ENCODE measurements at regions not wholly inside any gene's neighbourhood (a gene's known extent, or its start where the extent isn't known, plus 50 kb on each side); places are given as distances from the start of the nearest gene placed in this dataset.
"Not testable (repeated sequence)": the region's sequence is repeated elsewhere in the genome, so short reads cannot be mapped to it uniquely, and the experiment has no call there.

DNA sequence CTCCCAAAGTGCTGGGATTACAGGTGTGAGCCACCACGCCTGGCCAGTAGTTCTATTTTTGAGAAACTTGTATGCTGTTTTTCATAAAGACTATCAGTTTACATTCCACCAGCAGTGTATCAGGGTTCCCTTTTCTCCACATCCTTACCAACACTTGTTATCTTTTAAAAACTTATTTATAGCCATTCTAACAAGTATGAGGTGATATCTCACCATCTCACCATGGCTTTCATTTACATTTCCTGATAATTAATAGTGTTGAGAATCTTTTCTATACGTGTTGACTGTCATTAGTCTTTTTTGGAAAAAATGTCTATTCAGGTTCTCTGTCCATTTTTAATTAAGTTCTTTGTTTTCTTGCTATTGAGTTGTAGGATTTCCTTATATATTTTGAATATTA is 416.1 kb downstream of the NEBL start:
- H3K9me3 ChIP-seq, result no peaks in the 10 kb centered on the region
- H3K27me3 ChIP-seq, result no peaks in the 10 kb centered on the region
- no peaks in the 10 kb centered on the region for H3K36me3 ChIP-seq
- intact Hi-C loops (cut with DNase I), result no loop called here
- H3K27ac ChIP-seq, result no peak overlapping the region
- TF ChIP-seq, protein P1, sequence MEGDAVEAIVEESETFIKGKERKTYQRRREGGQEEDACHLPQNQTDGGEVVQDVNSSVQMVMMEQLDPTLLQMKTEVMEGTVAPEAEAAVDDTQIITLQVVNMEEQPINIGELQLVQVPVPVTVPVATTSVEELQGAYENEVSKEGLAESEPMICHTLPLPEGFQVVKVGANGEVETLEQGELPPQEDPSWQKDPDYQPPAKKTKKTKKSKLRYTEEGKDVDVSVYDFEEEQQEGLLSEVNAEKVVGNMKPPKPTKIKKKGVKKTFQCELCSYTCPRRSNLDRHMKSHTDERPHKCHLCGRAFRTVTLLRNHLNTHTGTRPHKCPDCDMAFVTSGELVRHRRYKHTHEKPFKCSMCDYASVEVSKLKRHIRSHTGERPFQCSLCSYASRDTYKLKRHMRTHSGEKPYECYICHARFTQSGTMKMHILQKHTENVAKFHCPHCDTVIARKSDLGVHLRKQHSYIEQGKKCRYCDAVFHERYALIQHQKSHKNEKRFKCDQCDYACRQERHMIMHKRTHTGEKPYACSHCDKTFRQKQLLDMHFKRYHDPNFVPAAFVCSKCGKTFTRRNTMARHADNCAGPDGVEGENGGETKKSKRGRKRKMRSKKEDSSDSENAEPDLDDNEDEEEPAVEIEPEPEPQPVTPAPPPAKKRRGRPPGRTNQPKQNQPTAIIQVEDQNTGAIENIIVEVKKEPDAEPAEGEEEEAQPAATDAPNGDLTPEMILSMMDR (IDR thresholded peaks at IDR 0.05), result no peak
- H3K4me1 ChIP-seq, result no peaks in the 10 kb centered on the region
- H3K4me3 ChIP-seq, result no peak overlapping the region
- DNase-seq (ENCODE audit: low spot score in 2 of 2), result no peak

DNA sequence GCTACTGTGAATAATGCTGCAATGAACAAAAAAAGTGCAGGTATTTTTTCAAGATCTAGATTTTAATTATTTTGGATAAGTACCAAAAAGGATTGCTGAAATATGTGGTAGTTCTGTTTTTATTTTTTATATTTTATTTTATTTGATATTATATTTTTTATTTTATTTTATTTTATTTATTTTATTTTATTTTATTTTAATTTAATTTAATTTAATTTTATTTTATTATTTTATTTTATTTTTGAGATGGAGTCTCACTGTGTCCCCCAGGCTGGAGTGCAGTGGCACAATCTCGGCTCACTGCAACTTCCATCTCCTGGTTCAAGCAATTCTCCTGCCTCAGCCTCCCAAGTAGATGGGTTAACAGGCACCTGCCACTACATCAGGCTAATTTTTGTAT is 416.5 kb downstream of the NEBL start:
- H3K36me3 ChIP-seq; H3K4me1 ChIP-seq; intact Hi-C loops (cut with DNase I); H3K27ac ChIP-seq; H3K27me3 ChIP-seq; H3K4me3 ChIP-seq; H3K9me3 ChIP-seq; DNase-seq (ENCODE audit: low spot score in 2 of 2): not testable (repeated sequence)

DNA sequence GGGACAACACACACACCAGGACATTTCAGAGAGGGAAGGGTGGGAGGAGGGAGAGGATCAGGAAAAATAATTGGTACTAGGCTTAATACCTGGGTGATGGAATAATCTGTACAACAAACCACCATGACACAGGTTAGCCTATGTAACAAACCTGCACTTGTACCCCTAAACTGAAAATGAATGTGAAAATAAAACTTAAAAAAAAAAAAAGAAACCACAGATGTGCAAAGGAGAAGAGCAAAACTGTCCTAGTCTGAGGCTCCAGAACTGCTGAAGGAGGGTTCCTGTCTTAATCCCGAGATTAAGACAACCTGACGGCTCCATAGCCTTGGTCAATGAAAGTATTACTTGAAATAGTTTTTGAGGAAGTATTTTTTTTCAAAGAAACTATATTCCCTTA is 423.0 kb downstream of the NEBL start:
- intact Hi-C loops (cut with DNase I), result no loop called here
- no peaks in the 10 kb centered on the region for H3K36me3 ChIP-seq
- TF ChIP-seq, protein P1 (IDR thresholded peaks at IDR 0.05), result no peak
- no peak overlapping the region for H3K27ac ChIP-seq
- no peaks in the 10 kb centered on the region for H3K27me3 ChIP-seq
- H3K9me3 ChIP-seq, result no peaks in the 10 kb centered on the region
- no peak for DNase-seq (ENCODE audit: low spot score in 2 of 2)
- no peak overlapping the region for H3K4me3 ChIP-seq
- H3K4me1 ChIP-seq, result no peaks in the 10 kb centered on the region

DNA sequence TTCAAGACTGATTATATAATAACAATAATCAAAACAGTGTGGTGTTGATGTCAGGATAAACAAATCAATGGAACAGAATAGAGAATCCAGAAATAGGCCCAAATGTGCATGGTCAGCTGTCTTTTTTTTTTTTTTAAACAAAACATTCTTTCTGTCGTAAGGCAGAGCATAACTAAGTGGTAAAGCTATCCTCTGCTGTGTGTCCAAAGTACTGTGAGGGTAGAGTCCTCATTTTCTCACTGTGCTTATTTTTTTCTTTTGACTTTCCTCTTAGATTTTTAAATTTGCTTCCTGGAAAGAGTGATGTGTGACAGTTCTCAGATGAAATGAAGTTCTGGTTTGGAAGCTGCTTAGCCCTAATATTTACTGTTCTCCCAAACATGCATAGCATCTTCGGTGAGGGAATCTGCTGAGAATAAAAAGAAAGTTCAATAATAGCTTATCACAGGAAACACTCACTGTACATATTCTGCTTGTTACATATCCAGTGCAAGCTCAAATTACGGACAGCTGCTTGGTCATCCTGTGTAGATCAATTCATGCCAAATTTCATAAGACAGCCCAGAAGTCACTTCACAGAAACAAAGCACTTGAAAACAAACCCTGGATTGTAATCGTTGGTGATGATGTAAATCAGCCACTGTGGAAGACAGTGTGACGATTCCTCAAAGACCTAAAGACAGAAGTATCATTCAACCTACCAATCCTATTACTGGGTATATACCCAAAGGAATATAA is 423.9 kb downstream of the NEBL start:
- Histone ChIP-seq H3K4me3 (no peak overlapping the region), H3K27ac (no peak overlapping the region), H3K9me3 (no peaks in the 10 kb centered on the region), H3K27me3 (no peaks in the 10 kb centered on the region), H3K36me3 (no peaks in the 10 kb centered on the region), H3K4me1 (no peaks in the 10 kb centered on the region)
- TF ChIP-seq, protein P1 (IDR thresholded peaks at IDR 0.05), result no peak
- intact Hi-C loops (cut with DNase I), result no loop called here
- no peak for DNase-seq (ENCODE audit: low spot score in 2 of 2)

DNA sequence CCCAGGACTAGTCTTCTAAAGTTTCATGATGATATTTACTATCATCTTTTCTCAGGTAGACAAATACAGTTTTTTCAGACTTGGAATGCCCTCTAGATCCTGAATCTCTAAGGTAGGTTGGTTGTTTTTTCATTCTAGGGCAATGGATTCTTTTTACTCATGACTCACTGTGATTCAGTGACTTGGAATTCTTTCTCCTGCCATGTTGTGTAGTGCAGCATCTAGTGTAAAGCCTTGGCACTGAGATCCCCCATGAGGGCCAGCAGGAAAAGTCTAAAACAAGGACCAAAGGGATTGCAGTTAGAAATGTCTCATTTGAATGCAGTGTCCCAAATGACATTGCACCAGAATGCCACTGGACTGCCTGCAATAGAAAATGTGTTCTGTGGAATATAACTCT is 430.4 kb downstream of the NEBL start:
- no peaks in the 10 kb centered on the region for H3K36me3 ChIP-seq
- no peaks in the 10 kb centered on the region for H3K4me1 ChIP-seq
- no peak overlapping the region for H3K27ac ChIP-seq
- no peaks in the 10 kb centered on the region for H3K27me3 ChIP-seq
- intact Hi-C loops (cut with DNase I), result no loop called here
- no peaks in the 10 kb centered on the region for H3K9me3 ChIP-seq
- no peak for DNase-seq (ENCODE audit: low spot score in 2 of 2)
- TF ChIP-seq, protein P1 (IDR thresholded peaks at IDR 0.05), result no peak
- no peak overlapping the region for H3K4me3 ChIP-seq

DNA sequence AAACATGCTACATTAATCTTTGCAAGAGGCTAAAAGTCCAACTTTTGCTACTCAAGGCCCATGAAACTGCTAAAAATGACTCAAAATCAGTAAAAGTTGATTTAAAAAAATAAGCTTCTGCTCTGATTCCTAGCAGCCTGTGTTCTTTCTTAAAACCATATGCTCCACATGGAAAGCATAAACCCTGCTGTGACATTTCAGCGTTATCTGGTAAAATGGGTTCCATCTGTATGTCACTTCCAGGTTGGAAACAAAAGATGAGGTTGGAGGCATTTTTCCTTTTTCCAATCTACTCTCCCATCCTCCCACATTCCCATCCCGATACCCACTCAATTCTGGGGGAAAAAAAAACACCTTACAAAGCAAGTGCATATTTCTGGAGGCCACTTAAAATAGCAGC is 439.5 kb downstream of the NEBL start:
- intact Hi-C loops (cut with DNase I), result no loop called here
- TF ChIP-seq, protein P1 (IDR thresholded peaks at IDR 0.05), result no peak
- H3K36me3 ChIP-seq, result no peaks in the 10 kb centered on the region

More for the DNA sequence above, 439.5 kb downstream of the NEBL start:
- no peak overlapping the region for H3K4me3 ChIP-seq
- no peaks in the 10 kb centered on the region for H3K4me1 ChIP-seq
- no peak for DNase-seq (ENCODE audit: low spot score in 2 of 2)
- no peaks in the 10 kb centered on the region for H3K9me3 ChIP-seq
- no peaks in the 10 kb centered on the region for H3K27me3 ChIP-seq
- no peak overlapping the region for H3K27ac ChIP-seq
